Upper lobe of left lung (tissue), 4 donors: ENCODE measurements at regions not wholly inside any gene's neighbourhood (a gene's known extent, or its start where the extent isn't known, plus 50 kb on each side); places are given as distances from the start of the nearest gene placed in this dataset.

ENCODE experiments used
- CTCF ChIP-seq, 6 experiments: fragments of 450-650 bp in 4 of 6; fragments of 200-600 bp in 2 of 6; sonication (generic) in 2 of 6; IDR thresholded peaks; one replicate each; pipeline ENCODE4 v1.5.1; 2016 to 2019; ENCODE audit warnings: antibody characterized with exemption in 6 of 6
- POLR2A ChIP-seq, 4 donors: fragments of 450-650 bp; IDR thresholded peaks; one replicate each; pipeline ENCODE4 v1.5.1; 2016 to 2017; ENCODE audit warnings: antibody characterized with exemption in 4 of 4, mild to moderate bottlenecking in 2 of 4
- POLR2AphosphoS5 ChIP-seq, 2 donors: sonication (generic); formaldehyde crosslinking; IDR thresholded peaks; one replicate each; pipeline ENCODE4 v1.5.1; 2017; ENCODE audit warnings: antibody characterized with exemption in 2 of 2

GRCh38 chr15:57797110-57797509 is 90.6 kb downstream of the POLR2M start:
- TF ChIP-seq POLR2A (IDR thresholded peaks at IDR 0.05) (no peak), CTCF (IDR thresholded peaks at IDR 0.05) (no peak), POLR2AphosphoS5 (IDR thresholded peaks at IDR 0.05) (no peak)
